ENCODE measurements at regions not wholly inside any gene's neighbourhood (a gene's known extent, or its start where the extent isn't known, plus 50 kb on each side); places are given as distances from the start of the nearest gene placed in this dataset.

GRCh38 chr12:93152617-93153016 is 223.5 kb upstream of the EEA1 start:
- ATAC-seq: no peak

GRCh38 chr12:93153321-93153720 is 224.2 kb upstream of the EEA1 start:
- no peaks in the 10 kb centered on the region for H3K36me3 ChIP-seq
- H3K4me3 ChIP-seq: no peak overlapping the region
- no peaks in the 10 kb centered on the region for H3K9me3 ChIP-seq
- H3K4me1 ChIP-seq: no peaks in the 10 kb centered on the region
- no peak for ATAC-seq
- no peaks in the 10 kb centered on the region for H3K27me3 ChIP-seq
- no peak for TF ChIP-seq CTCF (IDR thresholded peaks at IDR 0.05)
- intact Hi-C loops (cut with DNase I): no loop called here
- no peak overlapping the region for H3K27ac ChIP-seq
- DNase-seq: no peak

More at GRCh38 chr12:93152617-93153016, 223.5 kb upstream of the EEA1 start:
- Histone ChIP-seq H3K4me3 (no peak overlapping the region), H3K27ac (no peak overlapping the region), H3K4me1 (no peaks in the 10 kb centered on the region), H3K9me3 (no peaks in the 10 kb centered on the region), H3K36me3 (no peaks in the 10 kb centered on the region), H3K27me3 (no peaks in the 10 kb centered on the region)
- intact Hi-C loops (cut with DNase I): no loop called here
- no peak for DNase-seq
- no peak for TF ChIP-seq CTCF (IDR thresholded peaks at IDR 0.05)

- DNase-seq (no peak), ATAC-seq (no peak)
- Histone ChIP-seq H3K9me3 (no peaks in the 10 kb centered on the region), H3K27ac (no peak overlapping the region), H3K27me3 (no peaks in the 10 kb centered on the region), H3K4me1 (no peaks in the 10 kb centered on the region), H3K36me3 (no peaks in the 10 kb centered on the region), H3K4me3 (no peak overlapping the region)
- no peak for TF ChIP-seq CTCF (IDR thresholded peaks at IDR 0.05)
- intact Hi-C loops (cut with DNase I): no loop called here
These were observed 223.5 kb upstream of the NUDT4 start for GRCh38 chr12:93154096-93154728.

- intact Hi-C loops (cut with DNase I): no loop called here
- Histone ChIP-seq H3K27me3 (no peaks in the 10 kb centered on the region), H3K27ac (no peak overlapping the region), H3K4me1 (no peaks in the 10 kb centered on the region), H3K9me3 (no peaks in the 10 kb centered on the region), H3K36me3 (no peaks in the 10 kb centered on the region), H3K4me3 (no peak overlapping the region)
- ATAC-seq (no peak), DNase-seq (no peak)
- no peak for TF ChIP-seq CTCF (IDR thresholded peaks at IDR 0.05)
These were observed 222.8 kb upstream of the NUDT4 start for GRCh38 chr12:93154753-93155480.

GRCh38 chr12:93156086-93156716 is 221.5 kb upstream of the NUDT4 start:
- no peak for TF ChIP-seq CTCF (IDR thresholded peaks at IDR 0.05)
- Histone ChIP-seq H3K27me3 (no peaks in the 10 kb centered on the region), H3K4me1 (no peaks in the 10 kb centered on the region), H3K9me3 (no peaks in the 10 kb centered on the region), H3K36me3 (no peaks in the 10 kb centered on the region), H3K27ac (no peak overlapping the region), H3K4me3 (no peak overlapping the region)
- intact Hi-C loops (cut with DNase I): no loop called here
- ATAC-seq: no peak
- DNase-seq: no peak

Measured in upper lobe of right lung (tissue), 1 donor.